ENCODE measurements at regions not wholly inside any gene's neighbourhood (a gene's known extent, or its start where the extent isn't known, plus 50 kb on each side); places are given as distances from the start of the nearest gene placed in this dataset.
A peak's percentile ranks its signal among the peaks of the same experiment; 100 is the strongest.

- Histone ChIP-seq H3K36me3 (no peaks in the 10 kb centered on the region), H3K27me3 (replicated peaks in 1 of 7) (peaks cover 0 to 29% (median 0%) of the 10 kb centered on the region in 7 donors), H3K4me3 (no peak overlapping the region), H3K4me1 (no peaks in the 10 kb centered on the region), H3K27ac (no peak overlapping the region), H3K9me3 (no peaks in the 10 kb centered on the region)
- 63 to 77% (median 75%) methylated on average over 4 of the region's 4 CpGs for WGBS, 5 donors
- intact Hi-C loops (cut with DNase I; ENCODE audit: low total_unique reads), result no loop called here
- DNase-seq, result peak; percentile 35
- TF ChIP-seq CTCF (IDR thresholded peaks at IDR 0.05 in 8 of 11, conservative IDR thresholded peaks at IDR 0.05 in 3 of 11) (no peak), POLR2AphosphoS5 (IDR thresholded peaks at IDR 0.05) (no peak), POLR2A (IDR thresholded peaks at IDR 0.05) (no peak)
Observed at GRCh38 chr3:10623578-10624275, 118.3 kb upstream of the ATP2B2 start.

GRCh38 chr3:10625323-10625722 lies 119.9 kb upstream of the ATP2B2 start:
- H3K27me3 ChIP-seq (replicated peaks in 1 of 7), result peaks cover 0 to 23% (median 0%) of the 10 kb centered on the region in 7 donors
- no peak overlapping the region for H3K4me3 ChIP-seq
- DNase-seq, result peak; percentile 38
- H3K4me1 ChIP-seq, result no peaks in the 10 kb centered on the region
- WGBS, 5 donors, result 43 to 71% (median 52%) methylated on average over 9 of the region's 9 CpGs
- no peak overlapping the region for H3K27ac ChIP-seq
- TF ChIP-seq POLR2AphosphoS5 (IDR thresholded peaks at IDR 0.05), result no peak
- TF ChIP-seq POLR2A (IDR thresholded peaks at IDR 0.05), result no peak
- TF ChIP-seq CTCF (IDR thresholded peaks at IDR 0.05 in 8 of 11, conservative IDR thresholded peaks at IDR 0.05 in 3 of 11), result no peak
- intact Hi-C loops (cut with DNase I; ENCODE audit: low total_unique reads), result no loop called here
- no peaks in the 10 kb centered on the region for H3K9me3 ChIP-seq
- H3K36me3 ChIP-seq, result no peaks in the 10 kb centered on the region

- Histone ChIP-seq H3K4me1 (no peaks in the 10 kb centered on the region), H3K4me3 (no peak overlapping the region), H3K27ac (no peak overlapping the region), H3K36me3 (no peaks in the 10 kb centered on the region), H3K27me3 (replicated peaks in 1 of 7) (peaks cover 0 to 16% (median 0%) of the 10 kb centered on the region in 7 donors), H3K9me3 (no peaks in the 10 kb centered on the region)
- TF ChIP-seq CTCF (IDR thresholded peaks at IDR 0.05 in 8 of 11, conservative IDR thresholded peaks at IDR 0.05 in 3 of 11) (no peak), POLR2A (IDR thresholded peaks at IDR 0.05) (no peak), POLR2AphosphoS5 (IDR thresholded peaks at IDR 0.05) (no peak)
- DNase-seq, result no peak
- intact Hi-C loops (cut with DNase I; ENCODE audit: low total_unique reads), result no loop called here
- 68 to 77% (median 74%) methylated on average over 13 of the region's 13 CpGs for WGBS, 5 donors
Observed at GRCh38 chr3:10627884-10628572, 122.6 kb upstream of the ATP2B2 start.

- Histone ChIP-seq H3K36me3 (no peaks in the 10 kb centered on the region), H3K9me3 (no peaks in the 10 kb centered on the region), H3K4me1 (no peaks in the 10 kb centered on the region), H3K27ac (no peak overlapping the region), H3K4me3 (no peak overlapping the region), H3K27me3 (replicated peaks in 1 of 7) (peaks cover 0 to 16% (median 0%) of the 10 kb centered on the region in 7 donors)
- 83 to 91% (median 88%) methylated on average over 30 of the region's 30 CpGs for WGBS, 5 donors
- no peak for DNase-seq
- intact Hi-C loops (cut with DNase I; ENCODE audit: low total_unique reads), result no loop called here
- no peak for TF ChIP-seq POLR2A (IDR thresholded peaks at IDR 0.05)
- TF ChIP-seq CTCF (IDR thresholded peaks at IDR 0.05 in 8 of 11, conservative IDR thresholded peaks at IDR 0.05 in 3 of 11), result no peak
- TF ChIP-seq POLR2AphosphoS5 (IDR thresholded peaks at IDR 0.05), result no peak
Observed at GRCh38 chr3:10628891-10629670, 123.7 kb upstream of the ATP2B2 start.
